ENCODE measurements at regions not wholly inside any gene's neighbourhood (a gene's known extent, or its start where the extent isn't known, plus 50 kb on each side); places are given as distances from the start of the nearest gene placed in this dataset.

GRCh38 chr2:121134728-121135127 is 150.3 kb downstream of the TFCP2L1 start:
- H3K4me3 ChIP-seq (ENCODE audit: low read length) = no peak overlapping the region
- H3K27me3 ChIP-seq (ENCODE audit: control insufficient read depth, insufficient read depth, low read length, poor library complexity, severe bottlenecking) = peaks cover 3% of the 10 kb centered on the region
- no peak overlapping the region for H3K9ac ChIP-seq (ENCODE audit: extremely low read depth, low read length, poor library complexity, severe bottlenecking)
- peaks cover 5% of the 10 kb centered on the region for H3K4me1 ChIP-seq (ENCODE audit: control insufficient read depth, insufficient read depth, low read length)
- Mint-ChIP-seq H3K9me3 (peaks cover 9% of the 10 kb centered on the region), H3K4me1 (peaks cover 6% of the 10 kb centered on the region), H3K4me3 (no peak overlapping the region), H3K27me3 (ENCODE audit: insufficient read depth) (peaks cover 7% of the 10 kb centered on the region), H3K36me3 (ENCODE audit: low read depth) (no peaks in the 10 kb centered on the region), H3K27ac (no peak overlapping the region)
- WGBS, 2 experiments (ENCODE audit: insufficient coverage in 1 of 2, insufficient read length in 1 of 2) = 94 to 100% methylated on average over 2 to 8 of the region's 8 CpGs
- DNase-seq = no peak
- H3K9me3 ChIP-seq (ENCODE audit: control insufficient read depth, low read length) = no peaks in the 10 kb centered on the region
- TF ChIP-seq CTCF (conservative IDR thresholded peaks at IDR 0.05) = no peak
- H3K27ac ChIP-seq (ENCODE audit: low read depth, low read length) = no peak overlapping the region
- no peaks in the 10 kb centered on the region for H3K36me3 ChIP-seq (ENCODE audit: control insufficient read depth, insufficient read depth, low read length)

- no peak overlapping the region for H3K27ac Mint-ChIP-seq
- no peak overlapping the region for H3K9ac ChIP-seq (ENCODE audit: extremely low read depth, low read length, poor library complexity, severe bottlenecking)
- H3K9me3 ChIP-seq (ENCODE audit: control insufficient read depth, low read length) = peaks cover 5% of the 10 kb centered on the region
- WGBS, 2 experiments (ENCODE audit: insufficient coverage in 1 of 2, insufficient read length in 1 of 2) = 47% methylated on average over 2 of the region's 2 CpGs; no CpG with 5 or more reads in 1 of the 2 experiments
- H3K36me3 Mint-ChIP-seq (ENCODE audit: low read depth) = no peaks in the 10 kb centered on the region
- peaks cover 9% of the 10 kb centered on the region for H3K9me3 Mint-ChIP-seq
- DNase-seq = no peak
- TF ChIP-seq CTCF (conservative IDR thresholded peaks at IDR 0.05) = no peak
- peaks cover 2% of the 10 kb centered on the region for H3K4me1 ChIP-seq (ENCODE audit: control insufficient read depth, insufficient read depth, low read length)
- H3K36me3 ChIP-seq (ENCODE audit: control insufficient read depth, insufficient read depth, low read length) = no peaks in the 10 kb centered on the region
- peaks cover 6% of the 10 kb centered on the region for H3K4me1 Mint-ChIP-seq
- H3K27me3 Mint-ChIP-seq (ENCODE audit: insufficient read depth) = peaks cover 7% of the 10 kb centered on the region
- H3K27ac ChIP-seq (ENCODE audit: low read depth, low read length) = no peak overlapping the region
- no peak overlapping the region for H3K4me3 Mint-ChIP-seq
- no peak overlapping the region for H3K4me3 ChIP-seq (ENCODE audit: low read length)
- peaks cover 3% of the 10 kb centered on the region for H3K27me3 ChIP-seq (ENCODE audit: control insufficient read depth, insufficient read depth, low read length, poor library complexity, severe bottlenecking)
These were observed 149.7 kb downstream of the TFCP2L1 start for GRCh38 chr2:121135168-121135853.

- H3K4me1 ChIP-seq (ENCODE audit: control insufficient read depth, insufficient read depth, low read length) = no peaks in the 10 kb centered on the region
- H3K4me3 ChIP-seq (ENCODE audit: low read length) = no peak overlapping the region
- Mint-ChIP-seq H3K36me3 (ENCODE audit: low read depth) (no peaks in the 10 kb centered on the region), H3K27ac (no peak overlapping the region), H3K4me1 (peaks cover 4% of the 10 kb centered on the region), H3K9me3 (peaks cover 9% of the 10 kb centered on the region), H3K4me3 (no peak overlapping the region), H3K27me3 (ENCODE audit: insufficient read depth) (peaks cover 7% of the 10 kb centered on the region)
- WGBS, 2 experiments (ENCODE audit: insufficient coverage in 1 of 2, insufficient read length in 1 of 2) = 75 to 94% methylated on average over 2 to 3 of the region's 3 CpGs
- no peak overlapping the region for H3K9ac ChIP-seq (ENCODE audit: extremely low read depth, low read length, poor library complexity, severe bottlenecking)
- H3K27ac ChIP-seq (ENCODE audit: low read depth, low read length) = no peak overlapping the region
- peaks cover 7% of the 10 kb centered on the region for H3K9me3 ChIP-seq (ENCODE audit: control insufficient read depth, low read length)
- no peak for DNase-seq
- H3K36me3 ChIP-seq (ENCODE audit: control insufficient read depth, insufficient read depth, low read length) = no peaks in the 10 kb centered on the region
- H3K27me3 ChIP-seq (ENCODE audit: control insufficient read depth, insufficient read depth, low read length, poor library complexity, severe bottlenecking) = peaks cover 3% of the 10 kb centered on the region
- TF ChIP-seq CTCF (conservative IDR thresholded peaks at IDR 0.05) = no peak
These were observed 148.7 kb downstream of the TFCP2L1 start for GRCh38 chr2:121136323-121136722.
